Mesodermal cell (in vitro differentiated cells): ENCODE measurements at regions not wholly inside any gene's neighbourhood (a gene's known extent, or its start where the extent isn't known, plus 50 kb on each side); places are given as distances from the start of the nearest gene placed in this dataset.

Source experiments
- H3K27ac ChIP-seq: 2 replicates; pipeline ENCODE4 v1.7.0; 2013; ENCODE audit warnings: mild to moderate bottlenecking, low read depth, low read length, moderate library complexity; ENCODE audit not compliant: severe bottlenecking
- H3K36me3 ChIP-seq: 2 replicates; pipeline ENCODE4 v1.7.1; 2013; ENCODE audit warnings: mild to moderate bottlenecking, low read length, moderate library complexity; ENCODE audit not compliant: control insufficient read depth, insufficient read depth
- H3K4me1 ChIP-seq: one replicate; pipeline ENCODE4 v1.7.1; 2013; ENCODE audit warnings: mild to moderate bottlenecking, low read length; ENCODE audit not compliant: insufficient read depth, control insufficient read depth, poor library complexity, severe bottlenecking
- H3K4me3 ChIP-seq: 2 replicates; pipeline ENCODE4 v1.7.0; 2013; ENCODE audit warnings: low read length, control low read depth, mild to moderate bottlenecking; ENCODE audit not compliant: insufficient read depth, poor library complexity, severe bottlenecking; ENCODE audit errors: extremely low read depth
- H3K9me3 ChIP-seq: 2 replicates; pipeline ENCODE4 v1.7.1; 2013; ENCODE audit warnings: mild to moderate bottlenecking, low read length, moderate library complexity; ENCODE audit not compliant: control insufficient read depth
- WGBS, 2 experiments: methylation state at CpG; one replicate each; pipeline ENCODE4 v1.1.5; 2013; ENCODE audit warnings: missing lambda C conversion rate in 2 of 2; ENCODE audit not compliant: insufficient coverage in 2 of 2; 5-methylcytosine and 5-hydroxymethylcytosine counted together

DNA sequence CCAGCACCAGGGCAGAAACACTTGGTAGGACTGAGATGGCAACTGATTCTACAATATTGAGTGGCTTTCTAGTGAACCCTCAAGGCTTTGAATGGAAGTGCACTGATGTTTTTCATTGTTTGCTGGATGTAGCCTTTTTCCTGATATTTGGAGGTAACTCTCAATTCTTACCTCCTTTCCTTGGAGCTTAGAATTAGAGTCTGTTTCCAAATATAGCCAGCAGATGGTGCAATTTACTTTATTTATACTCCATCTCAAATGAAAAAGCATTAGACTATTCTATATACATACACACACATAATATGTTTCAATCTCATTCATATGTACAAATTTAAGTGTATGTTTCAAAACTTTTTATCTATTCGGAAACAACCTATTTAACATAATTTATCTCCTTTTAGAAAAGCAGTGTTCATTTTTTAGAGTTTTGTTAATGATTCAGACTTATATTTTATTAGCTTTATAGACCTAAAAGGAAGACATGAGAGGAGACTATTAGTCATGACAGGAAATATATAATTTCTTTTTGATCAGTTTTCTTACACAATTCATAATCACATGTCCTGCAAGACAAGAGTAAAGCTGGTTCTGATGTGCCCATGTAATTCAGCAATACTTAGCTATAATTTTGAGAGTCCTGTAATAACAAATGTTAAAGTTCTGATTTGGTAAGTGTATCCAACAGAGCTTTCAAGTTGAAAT is 124.8 kb downstream of the NUP35 start:
- Histone ChIP-seq H3K36me3 (no peaks in the 10 kb centered on the region), H3K4me1 (peaks cover 4% of the 10 kb centered on the region), H3K4me3 (no peak overlapping the region), H3K9me3 (no peaks in the 10 kb centered on the region), H3K27ac (no peak overlapping the region)
- no CpG with 5 or more reads among the region's 1 CpG for WGBS, 2 experiments

DNA sequence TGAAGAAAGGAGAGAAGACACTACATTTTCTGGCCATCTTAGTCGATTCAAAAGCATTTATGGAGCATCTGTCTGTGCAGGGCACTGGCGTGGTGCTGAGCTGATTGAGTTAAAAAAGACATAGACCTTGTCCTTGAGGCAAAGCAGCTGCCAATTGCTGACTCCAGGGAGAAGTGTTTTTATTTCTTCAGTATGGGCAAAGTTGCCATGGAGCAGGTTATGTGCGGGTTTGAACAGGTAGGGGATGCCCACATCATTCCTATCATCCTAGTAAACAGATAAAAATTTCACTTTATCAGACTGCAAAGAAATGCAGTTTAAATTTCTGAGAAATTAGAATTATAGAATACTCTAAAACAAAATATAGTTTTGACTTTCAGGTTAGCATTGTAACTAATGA is 125.8 kb downstream of the NUP35 start:
- 88 to 100% methylated on average over 1 to 2 of the region's 3 CpGs for WGBS, 2 experiments
- Histone ChIP-seq H3K36me3 (no peaks in the 10 kb centered on the region), H3K9me3 (no peaks in the 10 kb centered on the region), H3K4me3 (no peak overlapping the region), H3K27ac (no peak overlapping the region), H3K4me1 (peaks cover 4% of the 10 kb centered on the region)

DNA sequence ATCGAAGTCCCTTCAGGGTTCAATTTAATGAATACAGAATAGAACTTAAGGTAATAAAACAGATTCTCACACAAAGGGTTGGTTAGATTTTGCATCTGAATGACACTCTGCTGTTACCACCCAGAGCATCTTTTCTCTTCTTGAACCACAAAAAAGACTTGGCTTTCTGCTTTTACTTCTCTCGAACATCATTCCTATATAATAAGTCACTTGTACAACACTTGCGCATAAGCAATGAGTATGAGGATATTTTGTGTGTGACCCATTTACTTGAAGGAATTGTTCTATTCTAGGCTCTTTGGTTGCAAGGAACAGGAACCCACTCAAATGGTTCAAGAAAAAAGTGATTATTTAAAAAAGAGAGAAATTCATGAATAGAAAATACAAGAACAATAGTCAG is 126.2 kb downstream of the NUP35 start:
- Histone ChIP-seq H3K36me3 (no peaks in the 10 kb centered on the region), H3K4me3 (no peak overlapping the region), H3K9me3 (no peaks in the 10 kb centered on the region), H3K4me1 (peaks cover 4% of the 10 kb centered on the region), H3K27ac (no peak overlapping the region)
- WGBS, 2 experiments = no CpG with 5 or more reads among the region's 3 CpGs

DNA sequence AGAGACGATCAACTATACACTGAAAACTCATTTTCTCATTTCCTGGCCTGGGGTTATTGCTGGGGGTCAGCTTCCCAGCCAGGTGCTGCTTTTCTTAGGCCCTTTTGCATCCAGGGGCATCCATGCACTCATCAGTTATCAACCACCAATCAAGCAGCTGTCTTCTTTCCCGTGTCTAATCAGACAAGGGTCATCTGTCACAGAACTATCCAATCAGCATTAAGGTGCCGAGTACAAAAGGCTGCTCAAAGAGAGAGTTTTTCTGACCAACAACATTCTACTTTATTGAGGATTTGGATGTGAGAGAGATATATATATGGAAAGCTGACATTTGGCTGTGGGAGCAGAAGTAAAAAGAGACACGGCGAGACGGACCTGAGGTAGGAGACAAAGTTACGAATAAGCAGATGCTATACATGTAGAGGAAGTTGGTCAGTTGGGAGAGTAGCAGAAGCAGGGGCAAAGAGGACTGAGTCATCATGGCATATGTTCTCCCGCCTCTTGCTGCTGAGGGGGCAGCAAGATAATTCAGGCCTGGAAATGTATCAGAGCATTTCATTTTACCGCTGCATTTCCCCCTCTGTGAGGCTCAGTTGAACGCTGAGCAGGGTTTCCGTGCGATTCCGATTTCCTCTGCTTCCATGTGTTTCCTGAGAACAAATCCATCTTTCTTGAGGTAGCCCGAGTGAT is 129.3 kb downstream of the NUP35 start:
- Histone ChIP-seq H3K4me1 (peaks cover 4% of the 10 kb centered on the region), H3K4me3 (no peak overlapping the region), H3K27ac (no peak overlapping the region), H3K9me3 (no peaks in the 10 kb centered on the region), H3K36me3 (no peaks in the 10 kb centered on the region)
- 94 to 96% methylated on average over 11 to 13 of the region's 14 CpGs for WGBS, 2 experiments

DNA sequence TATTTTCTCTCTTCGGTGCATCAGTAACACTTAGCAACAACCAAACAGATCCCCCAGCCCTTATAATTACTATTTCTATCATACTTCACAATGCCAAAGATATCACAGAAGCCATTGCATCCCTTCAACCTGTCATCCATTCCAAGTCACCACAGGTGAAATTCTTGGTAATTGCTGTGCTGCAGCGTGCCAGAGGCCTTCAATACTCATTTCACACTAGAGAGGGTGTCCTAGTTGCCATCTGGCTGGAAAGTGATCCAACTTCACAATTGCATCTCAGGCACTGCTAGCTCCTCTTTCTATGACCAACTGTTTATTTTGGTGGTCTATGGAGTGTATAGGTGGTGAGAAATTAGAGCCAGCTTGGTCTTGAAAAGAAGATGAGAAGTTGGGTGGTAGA is 131.2 kb downstream of the NUP35 start:
- H3K36me3 ChIP-seq = no peaks in the 10 kb centered on the region
- no peak overlapping the region for H3K4me3 ChIP-seq
- no peak overlapping the region for H3K27ac ChIP-seq
- peaks cover 4% of the 10 kb centered on the region for H3K4me1 ChIP-seq
- 83 to 88% methylated on average over 2 of the region's 2 CpGs for WGBS, 2 experiments
- no peaks in the 10 kb centered on the region for H3K9me3 ChIP-seq

DNA sequence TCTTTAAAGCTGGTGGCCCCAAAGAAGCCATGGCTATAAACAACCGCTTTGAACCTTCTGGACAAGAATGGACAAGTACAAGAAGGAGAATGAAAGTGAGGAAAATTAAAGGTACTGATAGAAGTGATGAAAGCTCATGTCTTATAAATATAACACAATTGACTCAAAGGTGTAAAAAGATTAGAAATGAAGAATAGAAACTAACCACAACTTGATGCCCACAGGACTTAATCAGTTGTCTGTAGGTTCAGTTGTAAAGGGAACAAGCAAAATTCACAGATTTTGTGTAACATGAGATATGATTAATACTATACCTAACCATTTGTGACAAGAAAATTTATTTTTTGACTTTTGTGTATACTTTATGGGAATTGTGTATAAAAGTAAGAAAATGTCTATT is 135.7 kb downstream of the NUP35 start:
- H3K36me3 ChIP-seq = no peaks in the 10 kb centered on the region
- no peaks in the 10 kb centered on the region for H3K9me3 ChIP-seq
- H3K27ac ChIP-seq = no peak overlapping the region
- no peak overlapping the region for H3K4me3 ChIP-seq
- no peaks in the 10 kb centered on the region for H3K4me1 ChIP-seq
- WGBS, 2 experiments = 100% methylated on average over 1 of the region's 1 CpG; no CpG with 5 or more reads in 1 of the 2 experiments

DNA sequence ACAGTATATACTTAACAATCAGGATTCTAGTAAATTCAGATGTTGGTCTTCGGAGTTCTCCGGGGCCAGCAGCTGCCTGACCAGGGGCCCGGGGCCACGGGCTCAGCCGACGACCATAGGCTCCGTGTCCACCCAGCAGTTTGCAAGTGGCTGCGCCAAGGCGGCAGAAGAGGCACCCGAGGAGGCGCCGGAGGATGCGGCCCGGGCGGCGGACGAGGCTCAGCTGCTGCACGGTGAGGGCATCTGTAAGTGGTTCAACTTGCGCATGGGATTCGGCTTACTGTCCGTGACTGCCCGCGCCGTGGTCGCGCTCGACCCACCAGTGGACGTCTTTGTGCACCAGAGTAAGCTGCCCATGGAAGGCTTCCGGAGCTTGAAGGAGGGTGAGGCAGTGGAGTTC is 136.3 kb downstream of the NUP35 start:
- Histone ChIP-seq H3K9me3 (no peaks in the 10 kb centered on the region), H3K27ac (no peak overlapping the region), H3K36me3 (no peaks in the 10 kb centered on the region), H3K4me1 (no peaks in the 10 kb centered on the region), H3K4me3 (no peak overlapping the region)
- 96 to 97% methylated on average over 27 to 29 of the region's 29 CpGs for WGBS, 2 experiments

DNA sequence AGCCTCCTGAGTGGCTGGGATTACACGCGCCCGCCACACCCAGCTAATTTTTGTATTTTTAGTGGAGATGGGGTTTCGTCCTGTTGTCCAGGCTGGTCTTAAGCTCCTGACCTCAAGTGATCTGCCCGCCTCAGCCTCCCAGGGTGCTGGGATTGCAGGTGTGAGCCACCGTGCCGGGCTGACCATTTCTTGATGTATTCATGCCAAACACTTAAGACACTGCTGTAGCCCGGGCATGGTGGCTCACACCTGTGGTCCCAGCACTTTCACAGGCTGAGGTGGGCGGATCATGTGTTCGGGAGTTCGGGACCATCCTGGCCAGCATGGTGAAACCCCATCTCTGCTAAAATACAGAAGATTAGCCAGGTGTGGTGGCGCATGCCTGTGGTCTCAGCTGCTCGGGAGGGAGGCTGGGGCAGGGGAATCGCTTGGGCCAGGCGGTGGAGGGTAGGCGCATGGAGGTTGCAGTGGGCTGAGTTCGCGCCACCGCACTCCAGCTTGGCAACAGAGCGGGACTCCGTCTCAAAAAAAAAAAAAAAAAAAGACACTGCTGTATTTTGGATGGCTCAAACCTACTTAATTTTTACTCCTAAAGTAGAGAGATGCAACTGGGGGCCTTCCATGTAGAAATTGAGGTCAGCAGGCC is 140.8 kb downstream of the NUP35 start:
- no peak overlapping the region for H3K4me3 ChIP-seq
- no peaks in the 10 kb centered on the region for H3K4me1 ChIP-seq
- 93 to 96% methylated on average over 11 to 14 of the region's 21 CpGs for WGBS, 2 experiments
- no peak overlapping the region for H3K27ac ChIP-seq
- no peaks in the 10 kb centered on the region for H3K36me3 ChIP-seq
- H3K9me3 ChIP-seq = no peaks in the 10 kb centered on the region

DNA sequence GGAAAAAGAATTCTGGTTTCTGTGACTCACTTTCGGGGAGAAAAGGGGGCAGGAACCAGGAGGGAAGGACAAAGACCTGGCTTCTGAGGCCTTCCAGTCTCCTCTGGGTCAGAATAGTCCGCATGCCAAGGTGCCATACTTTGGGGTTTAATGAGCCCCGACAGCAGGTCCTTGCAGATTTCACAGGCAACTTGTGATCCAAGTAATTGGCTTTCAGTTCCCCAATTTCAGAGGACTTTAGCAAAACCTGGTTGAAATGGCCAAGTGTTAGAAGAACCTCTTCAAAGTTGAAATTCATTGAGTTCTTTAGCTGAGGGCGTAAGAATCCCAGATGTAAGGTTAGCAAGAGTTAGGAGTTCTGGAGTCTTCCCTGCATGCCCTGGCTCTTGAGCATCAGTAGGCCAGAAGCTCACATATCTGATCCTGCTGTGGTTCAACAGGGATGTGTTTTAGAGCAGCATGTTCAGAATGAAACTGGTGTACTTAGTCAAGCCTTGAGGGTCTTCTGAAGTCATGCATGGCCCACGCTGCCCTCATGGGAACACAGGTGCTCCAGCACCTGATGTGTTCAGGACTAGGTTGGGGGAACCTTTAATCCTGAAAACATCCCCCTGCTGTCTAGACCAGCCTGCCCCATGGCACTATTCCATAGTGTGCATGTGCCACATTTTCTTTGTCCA is 143.0 kb downstream of the NUP35 start:
- Histone ChIP-seq H3K4me3 (no peak overlapping the region), H3K36me3 (no peaks in the 10 kb centered on the region), H3K4me1 (no peaks in the 10 kb centered on the region), H3K27ac (no peak overlapping the region), H3K9me3 (no peaks in the 10 kb centered on the region)
- whole genome bisulfite sequencing, 2 experiments = 89 to 97% methylated on average over 5 of the region's 5 CpGs

DNA sequence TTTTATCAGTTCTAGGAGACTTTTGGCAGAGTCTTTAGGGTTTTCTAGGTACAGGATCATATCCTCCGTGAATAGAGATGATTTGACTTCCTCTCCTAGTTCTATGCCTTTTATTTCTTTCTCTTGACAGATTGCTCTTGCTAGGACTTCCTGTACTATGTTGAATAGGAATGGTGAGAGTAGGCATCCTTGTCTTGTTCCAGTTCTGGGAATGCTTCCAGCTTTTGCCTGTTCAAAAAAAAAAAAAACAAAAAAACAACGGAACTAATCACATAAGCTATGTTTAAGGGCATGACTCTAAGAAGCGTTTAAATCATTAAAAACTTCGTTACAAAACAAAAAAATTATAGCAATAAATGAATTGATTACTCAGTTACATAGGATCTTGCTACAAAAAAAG is 145.7 kb downstream of the NUP35 start:
- no peak overlapping the region for H3K4me3 ChIP-seq
- no peak overlapping the region for H3K27ac ChIP-seq
- no peaks in the 10 kb centered on the region for H3K4me1 ChIP-seq
- no peaks in the 10 kb centered on the region for H3K9me3 ChIP-seq
- WGBS, 2 experiments = no CpG with 5 or more reads among the region's 4 CpGs
- H3K36me3 ChIP-seq = no peaks in the 10 kb centered on the region
